Breast epithelium (tissue), 3 donors: ENCODE measurements at regions not wholly inside any gene's neighbourhood (a gene's known extent, or its start where the extent isn't known, plus 50 kb on each side); places are given as distances from the start of the nearest gene placed in this dataset.

Source experiments
- POLR2A ChIP-seq: fragments of 450-650 bp; IDR thresholded peaks from one replicate; pipeline ENCODE4 v1.6.1; 2016; ENCODE audit warnings: antibody characterized with exemption, mild to moderate bottlenecking, moderate library complexity
- POLR2AphosphoS5 ChIP-seq, 3 donors: sonication (generic); formaldehyde crosslinking; IDR thresholded peaks; one replicate each; pipeline ENCODE4 v1.6.1; 2017; ENCODE audit warnings: antibody characterized with exemption in 3 of 3
- TF ChIP-seq, protein P1 (sequence below), 3 donors: fragments of 450-650 bp; IDR thresholded peaks; one replicate each; pipeline ENCODE4 v1.5.1; 2016 to 2017; ENCODE audit warnings: antibody characterized with exemption in 3 of 3, mild to moderate bottlenecking in 3 of 3, moderate library complexity in 3 of 3

DNA sequence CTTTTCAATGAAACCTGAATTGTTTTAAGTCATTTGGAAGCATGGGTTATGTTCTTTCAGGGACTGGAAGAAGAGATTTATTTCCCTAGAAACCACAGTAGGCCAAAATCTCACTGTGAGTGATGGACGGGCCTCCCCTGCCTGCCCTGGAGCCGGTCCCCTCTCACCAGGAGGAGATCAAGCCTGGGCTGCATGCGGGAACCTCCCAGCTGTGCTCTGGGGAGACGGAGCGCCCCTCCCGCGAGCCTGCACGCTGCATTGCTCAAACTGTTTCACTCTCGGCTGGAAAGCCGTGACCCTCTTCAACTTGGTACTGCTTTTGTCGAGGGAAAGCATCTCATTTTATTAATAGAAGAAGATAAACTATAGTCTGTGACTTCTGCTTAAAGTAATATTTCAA lies 85.4 kb downstream of the IRX2 start:
- TF ChIP-seq, protein P1, sequence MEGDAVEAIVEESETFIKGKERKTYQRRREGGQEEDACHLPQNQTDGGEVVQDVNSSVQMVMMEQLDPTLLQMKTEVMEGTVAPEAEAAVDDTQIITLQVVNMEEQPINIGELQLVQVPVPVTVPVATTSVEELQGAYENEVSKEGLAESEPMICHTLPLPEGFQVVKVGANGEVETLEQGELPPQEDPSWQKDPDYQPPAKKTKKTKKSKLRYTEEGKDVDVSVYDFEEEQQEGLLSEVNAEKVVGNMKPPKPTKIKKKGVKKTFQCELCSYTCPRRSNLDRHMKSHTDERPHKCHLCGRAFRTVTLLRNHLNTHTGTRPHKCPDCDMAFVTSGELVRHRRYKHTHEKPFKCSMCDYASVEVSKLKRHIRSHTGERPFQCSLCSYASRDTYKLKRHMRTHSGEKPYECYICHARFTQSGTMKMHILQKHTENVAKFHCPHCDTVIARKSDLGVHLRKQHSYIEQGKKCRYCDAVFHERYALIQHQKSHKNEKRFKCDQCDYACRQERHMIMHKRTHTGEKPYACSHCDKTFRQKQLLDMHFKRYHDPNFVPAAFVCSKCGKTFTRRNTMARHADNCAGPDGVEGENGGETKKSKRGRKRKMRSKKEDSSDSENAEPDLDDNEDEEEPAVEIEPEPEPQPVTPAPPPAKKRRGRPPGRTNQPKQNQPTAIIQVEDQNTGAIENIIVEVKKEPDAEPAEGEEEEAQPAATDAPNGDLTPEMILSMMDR (IDR thresholded peaks at IDR 0.05) = no peak
- no peak for TF ChIP-seq POLR2A
- no peak for TF ChIP-seq POLR2AphosphoS5 (IDR thresholded peaks at IDR 0.05)
